NCI-H2171 treated with DMSO at 0.1 percent for 48 hours (cell line): ENCODE measurements at regions not wholly inside any gene's neighbourhood (a gene's known extent, or its start where the extent isn't known, plus 50 kb on each side); places are given as distances from the start of the nearest gene placed in this dataset.

ENCODE experiments used
- DNase-seq: peaks from one replicate; lab custom pipeline; 2025; lab: John Stamatoyannopoulos, UW

DNA sequence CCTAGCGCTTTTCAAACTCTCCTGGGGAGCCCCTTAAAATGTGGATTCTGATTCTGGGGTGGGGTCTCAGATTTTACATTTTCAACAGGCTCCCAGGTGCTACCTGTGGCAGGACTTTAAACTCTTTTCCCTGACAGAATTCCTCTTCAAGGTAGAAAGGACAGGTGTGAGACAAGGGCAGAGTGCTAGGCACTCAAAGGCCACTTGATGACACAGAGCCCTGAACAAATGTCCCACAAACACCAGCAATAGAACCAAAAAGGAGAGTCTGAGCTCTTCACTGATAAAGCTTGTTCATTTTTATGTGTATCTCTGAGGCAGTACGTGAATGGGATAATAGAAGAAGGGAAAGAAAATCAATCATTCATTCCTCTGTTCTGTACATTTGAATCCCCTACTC lies 77.7 kb upstream of the PELI1 start:
- no peak for DNase-seq

DNA sequence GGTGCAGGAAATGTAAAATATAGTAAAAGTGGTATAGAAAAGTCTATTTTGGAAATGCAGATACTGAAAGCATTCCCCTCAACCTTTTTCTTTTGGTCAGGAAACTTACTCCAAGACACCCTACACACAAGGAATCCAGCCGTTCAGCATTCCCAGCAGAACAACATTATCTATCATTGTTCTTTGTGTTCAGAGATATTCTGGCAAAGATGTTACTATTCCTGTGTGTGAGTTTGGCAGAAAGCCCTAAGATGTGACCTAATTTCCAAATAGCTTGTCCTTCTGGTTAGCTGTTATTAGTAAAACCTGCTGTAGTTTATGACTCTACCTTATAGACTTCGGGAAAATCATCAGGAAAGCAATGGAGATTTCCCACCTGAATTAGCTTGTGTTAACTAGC lies 78.1 kb upstream of the PELI1 start:
- no peak for DNase-seq

DNA sequence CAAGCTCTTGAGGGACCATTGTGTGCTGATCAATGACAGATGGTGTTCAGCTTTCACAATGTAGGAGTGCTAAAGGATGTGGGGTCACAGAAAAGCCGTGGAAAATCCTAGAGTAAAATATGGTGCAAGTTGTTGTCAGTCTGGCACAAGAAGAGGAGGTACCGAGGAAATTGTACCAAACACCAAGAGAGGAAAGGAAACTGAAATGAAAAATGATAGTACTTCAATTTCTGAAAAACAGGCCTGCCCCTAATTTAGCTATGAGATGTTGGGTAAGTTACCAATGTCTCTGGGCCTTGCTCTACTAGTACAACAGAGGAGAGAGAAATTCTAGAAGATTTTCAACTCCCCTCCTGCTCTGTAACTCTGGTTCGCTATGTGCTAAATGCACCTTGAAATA lies 78.8 kb upstream of the PELI1 start:
- no peak for DNase-seq

DNA sequence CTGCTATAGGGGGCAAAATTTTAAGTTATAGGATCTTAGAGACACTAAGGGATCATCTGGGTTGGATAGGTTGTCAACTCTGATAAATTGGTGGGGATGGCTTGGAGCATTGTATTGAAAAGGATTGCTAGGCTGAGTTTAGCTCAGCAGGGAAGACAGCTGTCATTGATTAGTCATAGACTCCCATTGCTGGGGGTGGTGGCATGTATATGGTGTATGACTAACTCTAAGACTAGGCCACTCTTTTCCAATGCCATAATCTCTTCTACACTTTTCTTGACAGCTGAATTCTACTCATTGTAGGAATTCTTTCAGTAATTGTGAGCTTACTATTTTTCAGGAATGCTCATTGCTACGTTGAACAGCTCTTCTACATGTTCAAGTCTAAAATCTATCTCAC lies 81.3 kb upstream of the PELI1 start:
- no peak for DNase-seq

DNA sequence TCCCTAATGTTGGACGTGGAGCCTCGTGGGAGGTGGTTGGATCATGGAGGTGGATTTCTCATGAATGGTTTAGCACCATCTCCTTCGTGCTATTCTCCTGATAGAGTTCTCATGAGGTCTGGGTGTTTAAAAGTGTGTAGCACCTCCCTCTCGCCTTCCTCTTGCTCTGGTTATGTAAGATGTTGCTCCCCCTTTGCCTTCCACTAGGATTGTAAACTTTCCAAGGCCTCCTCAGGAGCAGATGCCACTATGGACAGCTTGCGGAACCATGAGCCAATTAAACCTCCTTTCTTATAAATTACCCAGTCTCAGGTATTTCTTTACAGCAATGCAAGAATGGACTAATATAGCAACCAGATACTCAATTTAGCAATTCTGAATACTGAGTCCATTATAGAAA lies 82.4 kb upstream of the PELI1 start:
- DNase-seq: no peak

DNA sequence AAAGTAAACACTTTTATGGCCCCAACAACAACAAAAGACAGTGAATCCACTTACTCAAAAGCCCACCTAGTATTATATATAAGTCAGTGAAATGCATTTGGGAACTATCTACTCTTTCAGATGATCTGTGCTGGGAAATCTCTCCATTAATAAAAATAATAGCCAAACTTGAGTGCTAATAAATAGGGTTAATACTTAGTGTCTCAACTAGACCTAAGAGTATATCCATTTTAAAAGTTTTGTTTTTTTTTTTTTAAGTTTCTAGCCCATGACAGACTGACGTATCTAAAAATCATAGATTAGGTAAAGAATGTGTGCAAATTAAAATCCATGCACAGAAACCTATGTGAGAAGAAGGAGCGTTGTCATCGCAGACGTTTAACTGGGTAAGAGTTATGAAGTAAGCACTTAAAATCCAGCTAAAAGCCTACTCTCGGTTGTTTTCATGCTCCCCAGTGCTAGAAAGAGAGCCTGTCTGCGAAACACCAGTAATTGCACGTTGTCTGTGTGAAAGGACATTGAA lies 83.4 kb upstream of the PELI1 start:
- no peak for DNase-seq

DNA sequence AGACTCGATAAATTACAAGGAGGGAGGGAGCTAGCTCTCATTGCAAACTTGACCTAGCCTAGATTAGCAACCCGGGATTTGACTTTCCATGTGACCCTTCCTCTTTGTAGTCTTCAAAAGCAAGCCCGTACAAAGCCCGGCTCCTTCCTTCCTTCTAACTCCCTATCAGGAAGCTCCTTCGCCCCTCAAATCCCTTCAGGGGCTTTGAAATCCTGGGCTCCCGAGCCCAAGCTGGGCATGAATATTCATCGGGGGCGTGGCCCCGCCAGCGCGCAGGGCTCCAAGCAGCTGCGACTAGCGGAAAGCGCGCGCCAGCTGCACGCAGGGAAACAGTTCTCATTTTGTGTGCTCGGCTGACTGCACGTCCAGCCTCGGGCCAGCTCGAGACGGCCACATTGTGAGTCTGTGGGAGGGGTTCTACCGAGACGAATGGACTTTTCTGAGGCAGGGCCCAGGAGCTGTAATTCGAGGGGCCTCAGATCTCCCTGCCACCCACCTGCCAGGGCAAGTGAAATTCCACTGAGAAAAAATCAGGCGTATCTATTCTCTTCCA lies 84.0 kb upstream of the PELI1 start:
- peak; percentile 63 for DNase-seq

DNA sequence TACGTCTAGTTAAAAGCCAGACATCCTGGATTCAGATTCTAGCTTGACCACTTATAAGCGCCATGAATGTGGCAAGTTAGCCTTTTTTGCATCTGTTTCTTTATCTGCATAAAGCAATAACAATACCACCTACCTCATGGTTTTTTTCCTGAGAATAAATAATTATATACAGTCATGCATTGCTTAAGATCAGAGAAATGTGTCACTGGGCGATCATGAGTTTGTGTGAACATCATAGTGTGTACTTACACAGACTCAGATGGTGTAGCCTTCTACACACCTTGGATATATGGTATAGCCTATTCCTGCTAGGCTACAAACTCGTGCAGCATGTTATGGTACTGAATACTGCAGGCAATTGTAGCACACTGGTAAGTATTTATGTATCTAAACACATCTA lies 84.7 kb upstream of the PELI1 start:
- no peak for DNase-seq

DNA sequence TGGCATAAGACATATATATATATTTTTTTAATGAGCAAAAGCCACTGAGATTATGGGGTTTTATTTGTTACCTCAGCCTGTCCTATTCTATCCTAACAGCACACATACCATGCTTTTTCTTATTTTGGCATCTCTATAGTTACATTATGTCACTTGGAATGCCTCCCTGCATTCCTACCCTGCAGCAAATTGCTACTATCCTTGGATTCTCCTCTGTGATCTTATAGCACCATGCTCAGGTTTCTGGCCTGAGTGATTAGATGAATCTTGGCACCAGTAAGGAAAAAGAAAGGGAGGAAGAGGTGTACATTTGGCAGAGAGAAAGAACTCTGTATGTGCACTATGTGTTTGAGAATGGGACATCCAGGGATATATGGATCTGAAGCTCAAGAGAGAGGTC lies 86.3 kb upstream of the PELI1 start:
- DNase-seq: no peak

DNA sequence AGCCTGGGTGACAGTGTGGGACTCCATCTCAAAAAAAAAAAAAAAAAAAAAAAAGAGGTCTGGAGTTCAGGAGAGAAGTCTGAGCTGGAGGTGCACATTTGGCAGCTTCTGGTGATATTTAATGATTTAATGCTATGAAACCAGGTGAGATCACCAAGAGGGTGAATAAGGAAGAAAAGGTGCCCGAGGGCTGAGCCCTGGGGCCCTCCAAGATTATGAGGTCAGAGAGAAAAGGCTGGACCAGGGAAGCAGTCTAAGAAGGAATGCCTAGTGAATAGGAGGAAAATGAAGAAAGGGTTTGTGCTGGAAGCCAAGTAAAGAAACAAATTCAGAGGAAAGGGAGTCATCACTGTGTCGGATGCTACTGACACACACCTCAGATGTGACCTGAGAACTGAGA lies 88.0 kb upstream of the PELI1 start:
- no peak for DNase-seq

DNA sequence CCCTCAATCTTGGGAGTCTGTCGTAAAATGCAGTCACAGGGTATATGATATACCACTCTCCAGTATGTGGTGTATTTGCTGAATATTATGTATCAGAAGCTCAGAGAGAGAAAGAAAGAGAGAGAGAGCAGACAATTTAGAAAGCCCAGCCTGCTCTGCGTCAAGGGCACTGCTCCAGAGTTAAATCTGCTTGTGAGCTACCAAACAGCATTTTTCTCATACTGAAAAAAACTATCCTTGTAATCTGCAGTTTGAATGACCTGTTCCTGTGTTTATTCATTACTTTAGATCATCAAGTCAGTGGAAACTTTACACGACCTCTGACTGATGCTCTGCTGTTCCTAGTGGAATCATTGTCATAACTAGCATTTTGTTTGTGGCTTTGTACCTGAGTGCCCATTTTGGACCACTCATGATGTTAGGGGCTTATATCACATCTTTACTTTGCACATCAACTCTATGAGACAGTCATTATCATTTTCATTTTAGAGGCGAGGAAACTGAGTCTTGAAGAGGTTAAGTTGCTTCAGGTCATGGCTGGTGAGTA lies 89.2 kb upstream of the PELI1 start:
- no peak for DNase-seq

DNA sequence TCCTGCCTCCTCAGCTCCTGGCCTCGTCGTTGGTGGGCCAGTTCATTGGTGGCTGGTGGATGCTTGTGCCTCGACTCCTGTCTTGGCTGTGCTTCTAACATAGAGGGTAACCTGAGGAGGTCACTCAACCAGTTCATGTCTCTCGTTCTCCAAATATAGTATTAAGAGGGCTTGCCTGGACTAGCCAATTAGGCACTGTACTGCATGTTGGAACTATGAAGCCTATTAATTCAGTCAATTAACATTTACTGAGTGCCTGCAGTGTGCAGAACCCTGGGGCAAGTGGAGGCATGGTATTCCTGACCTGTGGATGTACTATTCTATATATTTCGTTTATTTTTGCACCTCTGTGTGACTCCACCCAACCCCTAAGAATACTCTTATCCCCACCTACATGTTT lies 89.9 kb upstream of the PELI1 start:
- no peak for DNase-seq

DNA sequence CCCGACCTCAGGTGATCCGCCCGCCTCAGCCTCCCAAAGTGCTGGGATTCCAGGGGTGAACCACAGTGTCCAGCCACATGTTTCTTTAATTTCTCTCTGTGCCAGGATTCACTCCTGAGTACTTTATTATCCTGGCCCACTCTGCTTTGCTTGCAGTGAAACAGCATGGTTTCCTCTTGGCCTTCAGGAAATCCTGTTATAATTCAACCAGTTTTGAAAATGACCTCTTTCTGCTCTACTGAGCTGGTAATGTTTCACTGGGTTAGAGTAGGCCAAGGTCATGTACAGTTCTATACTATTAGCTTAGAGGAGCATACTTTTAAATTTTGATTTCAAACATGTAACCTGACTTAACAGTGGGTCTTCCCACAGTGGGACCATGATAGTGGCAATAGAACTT lies 90.6 kb upstream of the PELI1 start:
- DNase-seq: no peak

DNA sequence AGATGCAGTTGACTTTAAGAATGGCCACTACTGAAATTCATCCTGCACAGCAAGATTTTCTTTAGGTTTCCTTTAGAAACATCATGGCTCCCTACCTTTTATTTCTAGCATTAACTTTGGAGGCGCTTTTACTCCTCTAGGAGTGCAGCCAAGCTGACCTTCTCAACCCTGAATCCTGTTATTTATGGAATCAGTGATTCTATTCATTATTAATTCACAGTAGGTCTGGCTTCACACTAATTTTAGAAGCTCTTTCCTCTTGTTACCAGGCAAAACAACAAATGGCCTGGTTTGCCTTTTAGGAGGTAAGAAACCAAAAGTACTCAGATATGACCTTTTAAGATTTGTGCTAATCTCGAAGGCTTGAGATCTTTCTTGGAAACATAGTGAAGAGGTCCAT lies 93.0 kb upstream of the PELI1 start:
- no peak for DNase-seq

DNA sequence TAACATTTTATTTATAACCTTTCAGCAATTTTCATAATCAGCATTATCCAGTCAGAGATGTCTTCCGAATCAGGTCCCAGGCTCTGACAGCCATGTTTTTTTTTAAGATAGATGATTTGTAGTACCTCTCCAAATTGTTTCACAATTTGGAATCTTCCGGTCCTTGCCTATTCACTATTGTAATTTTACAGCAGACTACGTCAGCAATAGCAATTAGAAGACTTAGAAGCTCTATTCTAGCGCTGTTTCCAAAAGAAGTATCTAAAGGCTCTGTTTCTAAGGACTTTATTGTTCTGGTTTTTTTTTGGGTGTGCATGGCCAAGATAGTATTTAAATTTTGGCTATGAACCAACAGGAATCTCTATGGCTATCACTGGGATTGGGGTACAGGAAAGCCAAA lies 94.6 kb upstream of the PELI1 start:
- DNase-seq: no peak

DNA sequence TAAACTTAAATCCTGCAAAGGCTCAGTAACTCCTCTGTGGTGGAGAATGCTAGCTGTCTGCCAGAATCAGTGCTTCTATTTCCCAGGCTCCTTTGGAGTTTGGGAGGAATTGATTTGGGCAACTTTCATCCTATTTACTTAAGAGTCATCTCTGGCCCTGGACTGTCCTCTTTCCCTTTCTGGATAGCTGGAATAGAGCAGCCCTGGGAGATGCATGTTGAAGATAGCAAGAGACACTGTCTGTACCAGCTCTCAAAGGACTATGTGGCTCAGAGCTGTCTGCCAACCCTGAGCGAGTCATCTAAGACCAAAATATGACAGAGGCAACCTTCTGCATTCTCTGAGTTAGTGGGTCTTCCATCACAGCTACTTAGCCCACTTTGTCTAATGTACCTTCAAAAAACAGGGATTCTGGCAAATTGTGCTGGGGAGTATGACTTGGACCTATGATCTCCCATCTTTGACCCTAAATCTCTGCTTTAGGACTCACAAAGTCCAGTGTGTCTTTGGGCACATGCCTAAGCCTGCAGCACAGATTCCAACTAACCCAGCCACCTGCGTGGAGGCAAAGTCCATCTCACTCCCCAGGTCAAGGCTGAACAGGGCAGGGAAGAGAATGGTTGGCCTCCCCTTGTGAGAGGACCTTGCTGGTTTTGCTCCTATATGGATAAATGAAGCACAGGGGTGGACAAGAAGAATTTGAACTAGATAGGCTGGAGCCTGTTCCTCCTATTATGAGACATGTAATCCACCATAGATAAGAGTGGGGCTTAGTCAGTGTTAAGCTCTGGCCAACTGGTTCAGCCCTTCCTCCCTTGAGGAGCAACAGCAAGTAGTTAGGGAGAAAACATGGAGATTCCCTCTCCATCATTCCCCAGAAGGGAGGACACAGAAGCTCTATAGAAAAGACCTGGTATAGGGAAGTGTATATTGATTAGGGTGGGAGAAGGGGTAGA lies 99.1 kb upstream of the PELI1 start:
- DNase-seq: no peak

DNA sequence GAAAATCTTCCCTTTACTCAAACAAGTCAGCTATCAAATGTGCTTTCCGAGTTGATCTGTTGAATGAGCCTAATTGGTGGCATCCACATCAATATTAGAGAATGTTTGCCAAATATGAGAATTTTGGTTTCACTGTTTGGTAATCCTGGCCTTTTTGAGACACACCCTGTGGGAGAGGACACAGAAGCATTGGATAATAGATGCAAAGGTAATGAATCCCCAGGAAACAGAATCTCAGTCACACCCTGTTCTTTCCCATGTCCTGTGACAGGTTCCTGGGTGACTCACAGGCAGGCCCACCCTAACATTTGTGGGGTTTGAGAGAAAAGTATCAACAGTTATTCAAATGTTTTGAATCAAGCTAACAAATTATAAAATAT lies 99.8 kb upstream of the PELI1 start:
- DNase-seq: no peak

DNA sequence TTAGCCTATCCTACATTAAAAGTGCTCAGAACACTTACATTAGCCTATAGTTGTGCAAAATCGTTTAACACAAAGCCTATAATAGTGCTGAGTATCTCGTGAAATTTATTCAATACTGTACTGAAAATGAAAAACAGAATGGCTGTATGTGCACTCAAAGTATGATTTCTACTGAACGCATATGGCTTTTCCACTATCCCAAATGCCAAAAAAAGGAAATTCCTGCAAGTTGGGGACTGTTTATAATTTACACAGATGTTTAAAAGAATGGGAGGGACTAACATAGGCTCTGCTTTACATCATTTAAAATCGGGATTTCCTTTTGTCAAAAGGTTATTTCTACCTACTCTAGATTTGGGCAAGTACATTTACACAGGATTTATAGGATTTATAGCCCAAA lies 101.4 kb upstream of the PELI1 start:
- DNase-seq: no peak

DNA sequence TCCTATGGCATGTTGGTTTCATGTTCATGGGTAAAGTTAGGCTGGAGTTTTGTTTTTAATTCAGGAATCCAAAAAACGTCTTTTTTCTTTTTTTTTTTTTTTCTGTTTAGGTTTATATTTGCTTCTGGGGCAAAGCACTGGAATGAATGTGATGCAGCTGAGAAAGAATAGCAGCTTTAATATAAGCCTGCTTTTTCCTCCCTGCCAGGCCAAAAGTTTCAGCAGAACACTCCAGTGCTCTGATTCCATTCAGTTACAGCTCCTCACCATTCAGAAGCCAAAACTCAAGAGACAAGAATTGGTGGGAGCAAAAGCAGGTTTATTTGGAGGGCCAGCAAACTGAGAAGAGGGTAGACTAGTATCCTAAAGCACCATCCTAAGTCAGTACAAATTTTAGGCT lies 102.7 kb upstream of the PELI1 start:
- no peak for DNase-seq

DNA sequence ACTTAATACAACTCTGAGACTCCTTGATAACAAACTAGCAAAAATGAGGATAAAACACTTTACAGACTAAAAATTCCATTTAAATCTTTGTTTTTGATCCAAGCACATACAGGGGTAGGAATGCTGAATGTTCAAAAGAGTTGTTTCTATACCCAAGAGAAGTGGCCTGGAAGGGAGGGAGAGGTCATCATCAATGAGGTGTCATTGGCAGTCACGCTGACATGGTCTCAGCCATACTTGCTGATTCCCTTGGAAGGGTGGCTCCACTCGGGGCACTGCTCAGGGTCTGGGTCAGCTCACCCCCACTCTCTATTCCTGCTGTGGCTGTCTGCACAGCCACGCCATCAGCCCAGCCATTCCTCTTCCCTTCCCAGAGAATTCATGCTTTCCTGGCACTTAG lies 105.2 kb upstream of the PELI1 start:
- no peak for DNase-seq

DNA sequence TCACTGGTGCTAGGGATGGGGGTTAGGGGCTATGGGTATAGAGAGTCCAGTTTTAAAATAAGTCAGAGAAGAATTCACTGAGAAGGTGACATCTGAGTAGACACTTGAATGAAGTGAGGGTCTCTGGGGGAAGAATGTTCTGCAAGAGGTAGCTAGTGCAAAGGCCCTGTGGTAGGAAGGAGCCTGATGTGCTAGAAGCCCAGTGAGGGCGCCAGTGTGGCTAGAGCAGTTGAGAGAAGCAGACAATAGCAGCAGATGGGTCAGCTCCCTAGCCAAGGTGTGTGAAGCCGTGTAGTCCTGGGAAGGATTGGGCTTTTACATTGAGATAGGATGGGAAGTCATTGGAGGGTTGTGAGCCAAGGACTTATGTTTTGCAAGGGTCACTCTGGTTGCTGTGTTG lies 105.8 kb upstream of the PELI1 start:
- no peak for DNase-seq

DNA sequence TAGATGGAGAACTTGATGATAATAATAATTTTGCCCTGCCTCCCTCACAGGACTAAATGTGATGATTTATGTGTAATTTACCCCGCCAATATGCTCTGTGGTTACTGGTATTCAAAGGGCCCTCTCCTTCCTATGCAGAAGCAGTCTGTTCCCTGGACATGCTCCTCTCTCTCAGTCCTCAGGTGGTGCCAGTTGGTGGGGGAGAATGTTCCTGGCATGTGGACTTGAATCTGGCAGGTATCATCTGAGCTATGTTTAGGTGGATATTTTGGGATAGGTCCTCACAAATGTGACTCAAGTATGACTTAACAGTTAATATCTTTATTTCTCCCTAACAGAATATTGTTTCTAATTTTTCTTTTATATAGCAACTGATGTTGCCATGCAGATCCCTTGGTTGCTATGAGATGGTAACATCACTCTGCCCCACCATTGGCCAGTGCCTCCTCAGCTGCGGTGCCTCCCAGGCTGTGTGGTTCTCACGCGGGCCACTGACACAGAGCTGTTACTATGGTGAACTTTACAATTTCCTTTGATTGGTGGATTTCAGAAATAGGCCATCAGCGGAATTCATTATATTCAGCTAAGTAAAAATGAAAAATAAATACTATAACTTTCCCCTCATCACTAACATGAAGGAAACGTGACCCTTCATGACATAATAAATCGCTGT lies 106.7 kb upstream of the PELI1 start:
- no peak for DNase-seq
